ENCODE measurements at regions not wholly inside any gene's neighbourhood (a gene's known extent, or its start where the extent isn't known, plus 50 kb on each side); places are given as distances from the start of the nearest gene placed in this dataset.

DNA sequence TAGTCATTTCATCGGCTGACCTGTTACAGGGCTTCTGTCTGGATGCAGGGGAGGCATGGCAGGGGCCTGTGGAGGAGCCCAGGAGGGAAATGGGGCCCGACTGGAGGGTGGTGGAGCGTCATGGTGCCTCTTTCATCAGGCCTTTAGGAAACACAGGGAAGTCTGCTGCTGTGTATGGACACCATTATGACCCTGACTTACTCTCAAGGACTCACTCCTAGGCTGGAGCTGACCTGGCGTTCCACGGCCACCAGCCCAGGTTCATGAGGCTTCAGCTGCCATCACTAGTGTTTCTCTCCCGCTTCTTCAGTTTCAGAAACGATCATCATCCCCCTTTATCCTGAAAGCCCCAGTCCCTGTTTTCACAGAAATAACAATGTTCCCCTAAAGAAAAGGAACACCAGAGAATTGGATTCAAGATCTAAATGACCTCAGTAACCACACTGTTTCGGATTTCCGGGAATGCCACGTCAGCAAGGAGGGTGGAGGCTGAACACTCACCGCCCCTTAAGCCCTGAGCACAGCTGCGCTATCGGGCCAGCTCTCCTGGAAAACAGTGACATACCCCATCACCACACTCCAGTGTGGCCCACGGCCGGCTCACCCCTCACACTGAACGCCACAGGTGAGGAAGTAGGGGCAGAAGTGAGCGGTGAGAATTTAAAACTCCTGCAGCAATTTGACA, 67.6 kb downstream of the SOX1 start:
- Histone ChIP-seq H3K27me3 (ENCODE audit: insufficient read depth, low read length) (peaks cover 14% of the 10 kb centered on the region), H3K27ac (ENCODE audit: low read depth, low read length) (no peak overlapping the region), H3K4me2 (ENCODE audit: low read length) (no peak overlapping the region), H3K4me1 (ENCODE audit: control insufficient read depth in 1 of 2, insufficient read depth in 2 of 2, low read length in 2 of 2) (no peaks in the 10 kb centered on the region), H3K9ac (ENCODE audit: low read length) (no peak overlapping the region), H3K36me3 (ENCODE audit: control insufficient read depth in 1 of 2, insufficient read depth in 2 of 2, low read length in 2 of 2) (no peaks in the 10 kb centered on the region), H3K9me3 (ENCODE audit: control insufficient read depth in 1 of 2, insufficient read depth in 1 of 2, low read depth in 1 of 2, low read length in 2 of 2) (no peaks in the 10 kb centered on the region), H3K4me3 (replicated peaks in 1 of 2; ENCODE audit: low read depth in 1 of 2, low read length in 2 of 2) (no peak overlapping the region), H3K79me2 (ENCODE audit: insufficient read depth, low read length) (no peaks in the 10 kb centered on the region), H3K9me2 (ENCODE audit: insufficient read depth) (no peaks in the 10 kb centered on the region), H4K20me1 (ENCODE audit: insufficient read depth) (no peaks in the 10 kb centered on the region), H2AFZ (ENCODE audit: low read depth, low read length, poor library complexity, severe bottlenecking) (no peak overlapping the region)
- no peak for TF ChIP-seq TCF7L2 (IDR thresholded peaks at IDR 0.05; ENCODE audit: borderline replicate concordance, extremely low read depth, insufficient read depth, insufficient read length)
- TF ChIP-seq EZH2 (IDR thresholded peaks at IDR 0.05) = no peak
- RAD21 ChIA-PET (ENCODE audit: low non-redundant PET in 1 of 2, low total read pairs in 2 of 2, uncharacterized antibody in 2 of 2, unreplicated experiment in 2 of 2) = no interaction called here
- no peak for ATAC-seq
- no peak for DNase-seq (ENCODE audit: low read depth, low spot score)
- CTCF ChIA-PET = no interaction called here
- intact Hi-C loops (cut with micrococcal nuclease) = no loop called here
- POLR2A ChIA-PET = no interaction called here
- BruUV-seq (replicated peaks) = no TSS peak

DNA sequence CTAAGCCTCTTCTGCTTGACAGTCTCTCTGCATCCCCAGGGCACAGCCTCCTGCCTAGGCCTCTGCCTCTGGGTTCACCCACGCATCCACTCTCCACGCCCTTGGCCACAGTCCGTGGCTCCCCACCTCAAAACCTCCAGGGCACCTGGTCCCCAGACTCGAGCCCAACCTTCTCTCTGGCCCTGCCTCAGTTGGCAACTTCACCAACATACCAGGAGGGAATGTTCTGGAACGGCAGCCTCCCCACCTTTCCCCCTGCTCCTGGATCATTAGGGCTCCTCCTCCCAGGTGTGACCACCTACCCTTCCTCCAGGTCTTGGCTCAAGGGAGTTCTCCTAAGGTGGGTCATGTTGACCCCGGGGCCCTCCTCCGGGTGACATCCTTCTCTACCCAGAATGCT, 69.1 kb downstream of the SOX1 start:
- no peak for TF ChIP-seq ATF3 (IDR thresholded peaks at IDR 0.05)
- TF ChIP-seq MAX (IDR thresholded peaks at IDR 0.05) = no peak
- TF ChIP-seq ZNF274 (IDR thresholded peaks at IDR 0.05; ENCODE audit: low read depth, low read length) = no peak
- TF ChIP-seq CBX3 (IDR thresholded peaks at IDR 0.05; ENCODE audit: low read depth) = no peak
- TF ChIP-seq, protein P1, sequence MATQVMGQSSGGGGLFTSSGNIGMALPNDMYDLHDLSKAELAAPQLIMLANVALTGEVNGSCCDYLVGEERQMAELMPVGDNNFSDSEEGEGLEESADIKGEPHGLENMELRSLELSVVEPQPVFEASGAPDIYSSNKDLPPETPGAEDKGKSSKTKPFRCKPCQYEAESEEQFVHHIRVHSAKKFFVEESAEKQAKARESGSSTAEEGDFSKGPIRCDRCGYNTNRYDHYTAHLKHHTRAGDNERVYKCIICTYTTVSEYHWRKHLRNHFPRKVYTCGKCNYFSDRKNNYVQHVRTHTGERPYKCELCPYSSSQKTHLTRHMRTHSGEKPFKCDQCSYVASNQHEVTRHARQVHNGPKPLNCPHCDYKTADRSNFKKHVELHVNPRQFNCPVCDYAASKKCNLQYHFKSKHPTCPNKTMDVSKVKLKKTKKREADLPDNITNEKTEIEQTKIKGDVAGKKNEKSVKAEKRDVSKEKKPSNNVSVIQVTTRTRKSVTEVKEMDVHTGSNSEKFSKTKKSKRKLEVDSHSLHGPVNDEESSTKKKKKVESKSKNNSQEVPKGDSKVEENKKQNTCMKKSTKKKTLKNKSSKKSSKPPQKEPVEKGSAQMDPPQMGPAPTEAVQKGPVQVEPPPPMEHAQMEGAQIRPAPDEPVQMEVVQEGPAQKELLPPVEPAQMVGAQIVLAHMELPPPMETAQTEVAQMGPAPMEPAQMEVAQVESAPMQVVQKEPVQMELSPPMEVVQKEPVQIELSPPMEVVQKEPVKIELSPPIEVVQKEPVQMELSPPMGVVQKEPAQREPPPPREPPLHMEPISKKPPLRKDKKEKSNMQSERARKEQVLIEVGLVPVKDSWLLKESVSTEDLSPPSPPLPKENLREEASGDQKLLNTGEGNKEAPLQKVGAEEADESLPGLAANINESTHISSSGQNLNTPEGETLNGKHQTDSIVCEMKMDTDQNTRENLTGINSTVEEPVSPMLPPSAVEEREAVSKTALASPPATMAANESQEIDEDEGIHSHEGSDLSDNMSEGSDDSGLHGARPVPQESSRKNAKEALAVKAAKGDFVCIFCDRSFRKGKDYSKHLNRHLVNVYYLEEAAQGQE (IDR thresholded peaks at IDR 0.05; ENCODE audit: low read depth) = no peak
- no peak for TF ChIP-seq FOSL1 (IDR thresholded peaks at IDR 0.05; ENCODE audit: low read depth)
- TF ChIP-seq SP1 (IDR thresholded peaks at IDR 0.05; ENCODE audit: low read depth) = no peak
- TF ChIP-seq EGR1 (IDR thresholded peaks at IDR 0.05; ENCODE audit: low read depth) = no peak
- TF ChIP-seq ZBTB33 (IDR thresholded peaks at IDR 0.05; ENCODE audit: extremely low read depth, insufficient replicate concordance, low read length) = no peak
- no peak for TF ChIP-seq POLR2AphosphoS5 (IDR thresholded peaks at IDR 0.05; ENCODE audit: low read depth, low read length)
- TF ChIP-seq ELF1 (IDR thresholded peaks at IDR 0.05; ENCODE audit: borderline replicate concordance, low read depth) = no peak
- H3K9me2 ChIP-seq (ENCODE audit: insufficient read depth) = no peaks in the 10 kb centered on the region
- H3K27ac ChIP-seq (ENCODE audit: low read depth, low read length) = no peak overlapping the region
- intact Hi-C loops (cut with micrococcal nuclease) = no loop called here
- no peaks in the 10 kb centered on the region for H4K20me1 ChIP-seq (ENCODE audit: insufficient read depth)
- H3K9ac ChIP-seq (ENCODE audit: low read length) = no peak overlapping the region
- H3K4me2 ChIP-seq (ENCODE audit: low read length) = no peak overlapping the region
- no peaks in the 10 kb centered on the region for H3K4me1 ChIP-seq (ENCODE audit: control insufficient read depth in 1 of 2, insufficient read depth in 2 of 2, low read length in 2 of 2)
- H3K79me2 ChIP-seq (ENCODE audit: insufficient read depth, low read length) = no peaks in the 10 kb centered on the region
- H3K4me3 ChIP-seq (replicated peaks in 1 of 2; ENCODE audit: low read depth in 1 of 2, low read length in 2 of 2) = no peak overlapping the region
- ChIA-PET POLR2A (no interaction called here), CTCF (no interaction called here), RAD21 (ENCODE audit: low non-redundant PET in 1 of 2, low total read pairs in 2 of 2, uncharacterized antibody in 2 of 2, unreplicated experiment in 2 of 2) (no interaction called here)
- BruUV-seq (replicated peaks) = no TSS peak
- no peak for ATAC-seq
- H3K27me3 ChIP-seq (ENCODE audit: insufficient read depth, low read length) = peaks cover 23% of the 10 kb centered on the region
- DNase-seq (ENCODE audit: low read depth, low spot score) = no peak
- no peaks in the 10 kb centered on the region for H3K36me3 ChIP-seq (ENCODE audit: control insufficient read depth in 1 of 2, insufficient read depth in 2 of 2, low read length in 2 of 2)
- no peak overlapping the region for H2AFZ ChIP-seq (ENCODE audit: low read depth, low read length, poor library complexity, severe bottlenecking)
- no peaks in the 10 kb centered on the region for H3K9me3 ChIP-seq (ENCODE audit: control insufficient read depth in 1 of 2, insufficient read depth in 1 of 2, low read depth in 1 of 2, low read length in 2 of 2)
